HTR-8/SVneo (cell line): ENCODE measurements at regions not wholly inside any gene's neighbourhood (a gene's known extent, or its start where the extent isn't known, plus 50 kb on each side); places are given as distances from the start of the nearest gene placed in this dataset.
"Not testable (repeated sequence)": the region's sequence is repeated elsewhere in the genome, so short reads cannot be mapped to it uniquely, and the experiment has no call there.

Experiments used
- DNase-seq: peaks from one replicate; pipeline ENCODE4 v3.0.0; 2011; ENCODE audit warnings: low spot score, mixed read lengths; ENCODE audit not compliant: insufficient read length
- FAIRE-seq: peaks from 2 replicates; lab custom pipeline; 2011; peaks lifted over from hg19 to GRCh38; lab: Jason Lieb, UNC

DNA sequence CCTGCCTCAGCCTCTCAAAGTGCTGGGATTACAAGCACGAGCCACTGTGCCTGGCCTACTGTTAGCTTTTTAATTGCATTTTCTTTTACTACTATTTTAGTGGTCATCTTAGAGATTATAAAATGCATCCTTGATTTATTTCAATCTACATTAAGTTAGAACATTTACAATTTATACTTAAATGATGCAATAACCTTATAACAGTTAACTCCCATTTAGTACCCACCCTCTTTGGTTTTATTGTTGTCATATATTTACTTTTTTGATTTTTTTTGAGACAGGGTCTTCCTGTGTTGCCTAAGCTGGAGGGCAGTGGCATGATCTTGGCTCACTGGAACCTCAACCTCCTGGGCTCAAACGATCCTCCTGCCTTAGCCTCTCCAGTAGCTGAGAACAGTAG is 77.3 kb downstream of the PPCDC start:
- FAIRE-seq, result no peak
- DNase-seq, result no peak

DNA sequence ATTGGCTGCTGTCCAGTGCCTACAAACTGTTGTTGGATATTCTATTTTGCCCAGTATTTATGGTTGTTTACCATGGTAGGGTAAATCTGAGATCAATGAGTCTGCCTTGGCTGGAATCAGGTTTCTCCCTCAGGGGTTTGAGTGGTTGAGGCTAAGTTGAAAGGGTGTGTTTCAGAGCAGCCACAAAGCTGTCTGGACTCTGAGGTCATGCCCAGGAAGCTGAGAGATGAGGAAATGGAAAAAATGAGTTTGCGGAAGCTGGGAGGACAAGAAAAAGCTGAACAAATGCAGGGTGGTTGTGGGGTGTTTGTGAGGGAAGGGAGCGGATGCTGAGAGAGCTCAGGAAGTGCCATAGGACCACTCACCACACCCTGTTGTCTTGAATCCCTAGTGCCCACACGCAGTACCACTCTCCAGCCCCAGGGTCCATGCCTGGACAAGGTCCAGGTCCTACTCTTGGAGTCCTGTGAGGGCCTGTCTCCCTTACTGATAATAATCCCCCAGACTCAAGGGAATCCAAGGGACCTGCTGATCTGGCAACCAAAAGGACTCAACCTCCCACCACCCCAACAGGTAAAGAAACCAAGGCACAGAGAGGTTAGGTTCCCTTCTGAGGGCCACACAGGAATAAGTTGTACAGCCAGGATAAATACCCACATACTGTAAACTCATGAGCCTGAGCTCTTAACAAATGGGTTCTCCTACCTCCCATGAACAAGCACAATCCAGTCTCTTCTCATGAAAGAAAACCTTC is 81.6 kb downstream of the PPCDC start:
- peak; percentile 86 for DNase-seq
- FAIRE-seq, result no peak

DNA sequence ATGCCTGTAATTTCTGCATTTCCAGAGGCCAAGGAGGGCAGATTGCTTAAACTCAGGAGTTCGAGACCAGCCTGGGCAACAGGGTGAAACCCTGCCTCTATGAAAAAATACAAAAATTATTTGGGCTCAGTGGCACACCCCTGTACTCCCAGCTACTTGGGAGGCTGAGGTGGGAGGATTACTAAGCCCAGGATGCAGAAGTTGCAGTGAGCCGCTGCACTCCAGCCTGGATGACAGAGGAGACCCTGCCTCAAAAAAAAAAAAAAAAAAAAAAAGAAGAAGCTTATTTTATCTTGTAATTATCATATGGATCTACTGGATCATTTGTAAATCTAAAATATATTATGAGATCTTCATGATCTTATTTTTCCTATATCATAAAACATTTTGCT is 84.1 kb downstream of the PPCDC start:
- no peak for FAIRE-seq
- no peak for DNase-seq

- DNase-seq, result peak; percentile 62
- FAIRE-seq, result no peak
Measured at GRCh38 chr15:75107908-75108838, 84.8 kb downstream of the PPCDC start.

GRCh38 chr15:75109021-75109735 is 85.8 kb downstream of the PPCDC start:
- FAIRE-seq (no peak), DNase-seq (no peak)

DNA sequence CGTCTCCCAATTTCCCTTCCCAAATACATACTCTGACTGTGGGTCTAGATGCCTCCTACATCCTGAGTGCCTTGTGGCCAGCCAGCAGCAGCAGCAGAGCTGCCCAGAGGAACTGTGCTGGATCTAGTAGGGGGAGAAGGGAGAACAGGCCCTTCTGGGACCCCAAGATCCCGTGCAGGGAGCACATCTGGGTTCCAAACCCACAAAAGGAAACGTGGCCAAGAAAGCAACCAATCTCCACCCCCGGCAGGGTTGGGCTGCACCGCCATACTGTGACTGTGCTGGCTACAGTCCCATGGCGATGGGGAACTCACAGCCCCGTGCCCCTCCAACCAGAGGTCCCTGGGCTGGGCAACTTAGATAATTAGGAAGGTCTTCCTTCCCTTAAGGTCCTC is 86.3 kb downstream of the PPCDC start:
- DNase-seq (no peak), FAIRE-seq (no peak)

DNA sequence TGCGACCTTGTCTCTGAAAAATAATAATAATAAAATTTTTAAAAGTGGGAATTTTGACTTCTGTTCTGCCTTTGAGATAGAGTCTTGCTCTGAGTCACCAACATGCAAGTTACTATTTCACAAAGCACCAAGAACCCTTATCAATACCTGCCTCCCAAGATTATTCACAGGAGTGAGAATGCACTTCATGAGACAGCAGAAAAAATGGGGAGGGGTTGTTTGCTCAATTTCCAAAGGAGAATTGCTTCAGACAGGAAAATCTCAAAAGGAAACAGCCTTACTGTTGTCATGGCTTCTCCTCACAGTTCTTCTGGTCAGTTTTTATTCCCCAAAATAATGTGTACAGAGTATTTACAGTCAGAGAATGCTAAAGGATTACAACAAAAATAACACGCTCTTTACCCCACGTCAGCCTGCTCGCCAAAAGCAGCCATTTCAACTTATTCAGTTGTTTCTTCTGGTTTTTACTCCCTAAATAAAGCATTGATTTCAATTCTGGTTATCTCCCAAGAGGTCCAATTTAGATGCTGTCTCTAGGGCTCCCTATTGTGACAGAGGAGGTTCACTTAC is 89.0 kb downstream of the PPCDC start:
- DNase-seq, result no peak
- FAIRE-seq, result no peak

DNA sequence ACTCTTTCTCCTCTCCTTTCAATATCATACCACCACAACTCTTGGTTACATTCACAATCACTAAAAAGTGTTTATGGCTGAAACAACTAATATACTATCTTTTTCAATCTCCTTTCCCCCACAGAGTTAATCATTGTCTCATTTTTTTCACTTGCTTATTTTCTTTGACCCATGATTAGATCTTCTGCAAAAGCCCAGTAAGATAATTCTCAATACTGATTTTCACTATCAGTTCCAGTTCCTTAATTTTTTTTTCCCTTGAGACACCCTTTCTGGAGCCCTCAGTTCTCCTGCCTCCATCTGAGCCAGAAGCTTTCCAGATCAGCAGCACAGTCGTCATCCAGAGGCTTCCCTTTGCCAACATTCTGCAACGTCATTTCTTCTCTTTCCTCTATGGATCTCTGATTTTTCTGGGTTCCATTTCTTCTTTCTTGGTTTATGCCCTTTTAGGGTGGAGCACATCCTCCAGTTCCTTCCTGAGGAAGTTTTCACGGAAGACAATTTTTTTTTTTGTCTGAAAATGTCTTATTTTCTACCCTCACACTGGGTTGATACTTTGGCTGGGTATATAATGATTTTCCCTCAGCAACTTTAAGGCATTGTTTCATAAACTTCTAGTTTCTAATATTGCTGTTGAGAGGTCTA is 88.7 kb upstream of the C15orf39 start:
- FAIRE-seq (no peak), DNase-seq (no peak)

DNA sequence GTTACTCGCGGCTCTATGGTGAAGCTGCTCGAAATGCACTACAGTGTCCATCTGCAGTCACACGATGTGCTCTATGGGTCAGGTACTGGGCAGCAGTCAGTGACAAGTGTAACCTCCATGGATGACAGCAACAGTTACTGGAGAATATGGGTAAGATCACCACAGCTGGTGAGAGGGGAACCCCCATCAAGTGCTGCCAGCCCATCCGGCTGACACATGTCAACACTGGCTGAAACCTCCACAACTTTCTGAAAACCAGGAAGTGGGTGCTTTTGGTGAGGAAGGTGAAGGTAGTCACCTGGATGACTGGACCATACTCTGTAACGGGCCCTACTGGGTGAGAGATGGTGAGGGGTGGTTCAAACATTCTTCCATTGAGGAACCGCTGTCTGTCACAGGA is 87.4 kb upstream of the C15orf39 start:
- DNase-seq, result no peak
- no peak for FAIRE-seq

DNA sequence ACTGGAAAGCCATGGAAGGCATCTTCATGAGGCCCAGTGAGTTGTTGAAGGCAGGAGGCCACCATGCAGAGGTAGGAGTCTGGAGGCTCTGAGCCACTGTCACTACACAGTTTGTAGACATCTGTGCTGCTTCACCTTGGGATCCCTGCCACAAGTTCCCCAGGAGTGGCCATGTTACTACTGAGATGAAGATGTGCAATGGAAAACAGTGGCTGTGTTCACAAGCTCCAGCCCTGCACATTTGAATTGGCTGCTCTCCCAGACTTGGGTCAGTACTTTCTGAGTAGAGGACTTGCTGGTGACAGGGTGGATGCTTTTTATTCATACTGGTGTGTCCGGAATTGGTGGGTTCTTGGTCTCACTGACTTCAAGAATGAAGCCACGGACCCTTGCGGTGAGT is 86.9 kb upstream of the C15orf39 start:
- no peak for DNase-seq
- no peak for FAIRE-seq

GRCh38 chr15:75115411-75115913 is 86.2 kb upstream of the C15orf39 start:
- not testable (repeated sequence) for FAIRE-seq

DNA sequence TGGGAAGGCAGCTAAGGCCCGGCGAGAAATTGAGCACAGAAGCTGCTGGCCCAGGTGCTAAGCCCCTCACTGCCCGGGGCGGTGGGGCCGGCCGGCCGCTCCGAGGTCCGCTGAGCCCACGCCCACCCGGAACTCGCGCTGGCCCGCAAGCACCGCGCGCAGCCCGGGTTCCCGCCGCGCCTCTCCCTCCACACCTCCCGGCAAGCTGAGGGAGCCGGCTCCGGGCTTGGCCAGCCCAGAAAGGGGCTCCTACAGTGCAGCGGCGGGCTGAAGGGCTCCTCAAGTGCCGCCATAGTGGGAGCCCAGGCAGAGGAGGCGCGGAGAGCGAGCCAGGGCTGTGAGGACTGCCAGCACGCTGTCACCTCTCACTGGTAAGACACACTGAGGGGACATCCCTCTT is 85.5 kb upstream of the C15orf39 start:
- FAIRE-seq, DNase-seq: not testable (repeated sequence)

More at GRCh38 chr15:75115411-75115913, 86.2 kb upstream of the C15orf39 start:
- not testable (repeated sequence) for DNase-seq

DNA sequence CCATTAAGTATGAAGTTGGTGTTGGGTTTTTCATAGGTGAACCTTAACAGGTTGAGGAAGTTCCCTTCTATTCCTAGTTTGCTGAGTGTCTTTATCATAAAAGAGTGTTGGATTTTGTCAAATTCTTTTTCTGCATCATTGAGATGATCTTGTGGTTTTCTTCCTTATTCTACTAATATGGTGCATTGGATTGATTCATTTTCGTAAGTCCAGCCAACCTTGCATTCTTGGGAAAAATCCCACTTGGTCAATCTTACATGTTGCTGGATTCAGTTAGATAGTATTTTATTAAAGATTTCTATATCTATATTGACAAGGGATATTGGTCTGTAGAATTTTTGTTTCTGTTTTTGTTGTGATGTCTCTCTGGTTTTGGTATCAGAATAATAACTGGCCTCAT is 83.7 kb upstream of the C15orf39 start:
- no peak for DNase-seq
- FAIRE-seq, result no peak

- FAIRE-seq, DNase-seq: not testable (repeated sequence)
Measured at GRCh38 chr15:75119312-75119711, 82.4 kb upstream of the C15orf39 start.

- FAIRE-seq, result no peak
- DNase-seq, result no peak
Measured at GRCh38 chr15:75121491-75121890, 80.2 kb upstream of the C15orf39 start.

DNA sequence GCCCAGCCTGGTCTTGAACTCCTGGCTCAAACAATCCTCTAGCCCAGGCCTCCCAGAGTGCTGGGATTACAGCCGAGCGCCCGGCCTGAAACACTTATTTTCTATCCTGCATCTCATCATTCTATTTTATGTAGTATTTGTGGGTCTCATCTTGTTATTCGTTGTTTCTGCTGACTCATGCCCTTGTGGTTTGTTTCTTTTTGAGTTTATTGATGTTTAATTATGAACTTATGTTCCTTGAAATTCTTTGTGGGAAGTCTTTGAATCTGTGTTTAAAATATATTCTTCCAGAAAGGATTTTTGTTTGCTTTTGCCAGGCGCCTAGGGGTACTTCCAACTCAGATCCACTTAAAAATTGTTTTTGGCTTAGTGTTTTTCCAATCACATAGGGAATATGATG is 78.3 kb upstream of the C15orf39 start:
- FAIRE-seq (no peak), DNase-seq (no peak)

GRCh38 chr15:75124278-75124677 is 77.4 kb upstream of the C15orf39 start:
- not testable (repeated sequence) for DNase-seq, FAIRE-seq

GRCh38 chr15:75125935-75126334 is 75.7 kb upstream of the C15orf39 start:
- no peak for DNase-seq
- no peak for FAIRE-seq

DNA sequence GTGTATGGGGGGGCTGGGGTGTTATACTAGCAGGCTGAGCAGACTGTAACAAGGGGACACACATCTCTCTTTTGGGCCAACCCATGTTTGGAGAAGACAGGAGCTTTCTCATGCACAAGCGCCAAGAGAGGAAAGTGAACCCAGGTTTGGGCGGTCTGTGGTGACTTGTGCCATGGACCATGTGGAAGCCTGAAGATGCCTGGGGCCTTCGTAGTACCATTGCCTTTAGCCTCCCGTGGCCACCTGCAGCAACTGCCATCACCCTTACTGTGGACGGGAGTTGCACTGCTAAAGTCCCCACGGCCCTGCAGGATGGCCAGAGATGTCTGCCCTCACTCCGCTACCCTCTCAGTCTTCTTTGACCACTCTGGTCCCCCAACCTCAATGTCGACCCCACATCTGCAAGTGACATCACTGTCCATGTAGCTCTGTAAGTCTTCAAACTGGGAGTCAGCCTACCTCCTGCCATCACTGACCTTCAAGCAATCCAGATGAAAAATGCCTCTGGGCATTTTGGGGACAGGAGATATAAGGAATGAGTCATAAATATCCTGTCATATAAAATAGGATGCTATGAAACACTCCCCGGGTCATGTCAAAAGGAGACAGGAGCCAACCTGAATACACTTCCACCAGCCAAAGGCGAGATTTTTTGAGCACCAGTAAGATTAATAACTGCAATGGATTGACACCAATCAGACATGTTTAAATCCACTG is 74.7 kb upstream of the C15orf39 start:
- FAIRE-seq, result no peak
- no peak for DNase-seq
